ENCODE measurements at regions not wholly inside any gene's neighbourhood (a gene's known extent, or its start where the extent isn't known, plus 50 kb on each side); places are given as distances from the start of the nearest gene placed in this dataset.
"Not testable (repeated sequence)": the region's sequence is repeated elsewhere in the genome, so short reads cannot be mapped to it uniquely, and the experiment has no call there.

DNA sequence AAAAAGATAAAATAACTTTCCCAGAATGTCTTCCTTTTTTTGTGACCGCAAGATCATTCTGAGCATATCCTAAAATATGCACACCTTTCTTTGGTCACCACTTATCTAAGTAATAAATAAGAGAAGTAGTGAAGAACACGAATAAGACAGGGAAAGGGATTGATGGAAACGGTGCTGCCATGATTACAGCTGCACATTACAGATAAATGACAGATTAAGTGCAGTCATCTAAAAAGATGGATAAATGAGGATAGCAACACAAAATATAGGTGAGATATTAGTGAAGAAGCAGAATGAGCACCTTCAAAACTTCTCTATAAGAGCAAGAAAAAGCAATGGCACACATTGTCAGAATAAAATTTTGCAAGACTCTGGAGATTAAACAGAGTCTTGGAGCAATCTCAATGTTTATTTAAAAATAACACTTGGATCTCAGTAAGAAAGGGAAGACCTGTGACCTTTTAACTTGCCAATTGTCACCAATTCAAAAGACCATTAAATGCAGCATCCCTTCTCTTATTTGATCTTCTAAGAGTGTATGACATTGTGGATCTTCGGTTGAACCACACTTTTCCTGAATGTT is 567.1 kb downstream of the KCNJ2 start:
- DNase-seq (ENCODE audit: low spot score), result no peak

DNA sequence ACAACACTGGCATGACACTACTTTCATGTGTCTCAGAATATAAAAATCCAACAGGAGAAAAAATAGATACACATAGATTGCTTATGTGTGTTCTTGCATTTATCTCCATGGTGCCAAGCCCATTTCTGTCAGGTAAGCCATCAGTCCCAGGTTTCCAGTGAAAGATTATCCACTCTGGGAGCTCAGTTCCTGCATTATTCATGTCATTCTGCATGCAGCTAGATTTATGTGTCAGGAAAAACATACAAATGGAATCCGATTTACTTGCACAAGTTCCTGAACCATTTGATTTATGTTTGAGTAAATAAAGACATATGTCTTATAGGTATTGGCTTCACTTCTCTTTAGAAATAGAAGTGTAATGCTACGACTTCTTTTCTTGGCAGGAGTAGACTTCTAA is 569.7 kb downstream of the KCNJ2 start:
- no peak for DNase-seq (ENCODE audit: low spot score)

GRCh38 chr17:70746574-70746973 is 577.2 kb downstream of the KCNJ2 start:
- not testable (repeated sequence) for DNase-seq (ENCODE audit: low spot score)

DNA sequence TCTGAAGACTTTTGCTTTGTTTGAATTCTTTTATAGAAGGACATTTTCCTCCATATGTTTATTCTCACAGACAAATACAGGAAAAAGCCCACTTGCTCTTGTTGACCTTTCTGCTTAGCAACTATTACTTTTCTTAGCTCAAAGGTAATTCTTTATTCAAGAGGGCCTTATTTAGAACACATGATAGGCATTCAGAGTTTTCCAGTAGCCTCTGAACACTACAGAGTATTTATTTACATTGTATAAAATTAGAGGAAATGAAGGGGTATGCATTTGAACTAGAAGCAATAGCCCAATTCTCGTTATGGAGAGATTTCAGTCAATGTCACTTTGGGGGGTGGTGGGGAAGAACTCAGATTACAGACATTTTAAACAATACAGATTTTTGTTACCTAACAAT is 581.7 kb downstream of the KCNJ2 start:
- DNase-seq (ENCODE audit: low spot score), result no peak

- DNase-seq (ENCODE audit: low spot score), result not testable (repeated sequence)
These were observed 583.1 kb downstream of the KCNJ2 start for GRCh38 chr17:70752461-70752860.

DNA sequence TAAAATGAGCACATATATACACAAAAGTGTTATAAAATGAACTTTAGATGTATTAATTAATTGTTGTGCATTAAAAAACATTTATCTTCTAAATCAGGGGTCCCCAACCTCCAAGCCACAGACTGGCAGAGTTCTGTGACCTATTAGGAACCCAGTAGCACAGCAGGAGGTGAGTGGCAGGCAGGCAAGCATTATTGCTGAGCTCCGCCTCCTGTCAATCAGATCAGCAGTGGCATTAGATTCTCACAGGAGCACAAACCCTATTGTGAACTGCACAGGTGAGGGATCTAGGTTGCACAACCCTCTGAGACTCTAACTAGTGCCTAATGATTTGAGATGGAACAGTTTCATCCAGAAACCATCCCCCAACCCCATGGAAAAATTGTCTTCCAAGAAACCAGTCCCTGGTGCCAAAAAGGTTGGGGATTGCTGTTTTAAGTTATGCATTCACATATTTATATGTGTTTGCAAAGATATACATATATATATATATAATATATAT is 583.7 kb downstream of the KCNJ2 start:
- no peak for DNase-seq (ENCODE audit: low spot score)

GRCh38 chr17:70763018-70763417 is 593.7 kb downstream of the KCNJ2 start:
- no peak for DNase-seq (ENCODE audit: low spot score)

DNA sequence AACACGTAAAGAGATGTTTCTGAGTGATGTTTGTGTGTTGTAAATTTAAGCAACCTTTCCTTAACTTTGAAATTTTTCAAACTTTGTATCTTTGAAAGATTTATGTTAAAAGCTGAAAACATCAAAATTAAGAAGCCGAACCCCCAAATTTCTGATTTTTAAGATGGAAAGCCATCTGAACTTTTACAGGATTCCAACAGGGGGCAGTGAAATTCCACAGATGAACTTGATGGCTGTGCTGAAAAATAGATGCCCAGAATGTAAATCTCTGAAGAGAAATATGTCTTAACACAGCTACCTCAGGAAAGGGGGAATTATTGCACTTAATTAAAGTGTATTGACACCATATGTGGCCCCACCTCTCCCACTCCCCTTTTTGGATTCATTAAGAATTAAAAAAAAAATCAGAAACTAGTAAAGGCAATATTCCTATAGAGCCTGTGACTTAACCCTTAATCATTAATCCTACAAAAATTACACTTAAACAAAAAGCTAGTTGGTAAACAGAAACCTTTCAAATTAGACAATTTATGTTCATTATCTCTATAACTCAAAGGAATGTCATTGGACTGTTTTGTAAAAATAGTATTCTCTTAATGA is 597.9 kb downstream of the KCNJ2 start:
- peak; percentile 47 for DNase-seq (ENCODE audit: low spot score)

DNA sequence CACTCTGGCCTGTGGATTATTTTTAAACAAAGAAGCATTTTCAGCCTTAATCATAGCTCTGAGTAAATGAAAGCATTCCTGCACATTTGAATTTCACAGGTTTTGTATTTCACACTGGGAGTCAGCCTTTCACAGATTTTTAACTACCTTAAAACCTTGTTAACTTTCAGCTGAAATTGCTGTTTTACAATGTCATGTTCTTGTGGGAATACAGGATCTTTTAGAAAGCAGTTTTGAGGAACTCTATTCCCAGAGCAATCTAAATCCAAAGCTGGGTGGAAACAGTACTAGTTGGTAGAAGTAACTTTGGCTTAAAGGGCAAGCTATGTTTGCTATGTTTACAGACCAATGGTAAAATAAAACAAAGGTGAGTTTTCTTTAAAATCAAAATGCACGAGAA is 600.6 kb downstream of the KCNJ2 start:
- no peak for DNase-seq (ENCODE audit: low spot score)

DNA sequence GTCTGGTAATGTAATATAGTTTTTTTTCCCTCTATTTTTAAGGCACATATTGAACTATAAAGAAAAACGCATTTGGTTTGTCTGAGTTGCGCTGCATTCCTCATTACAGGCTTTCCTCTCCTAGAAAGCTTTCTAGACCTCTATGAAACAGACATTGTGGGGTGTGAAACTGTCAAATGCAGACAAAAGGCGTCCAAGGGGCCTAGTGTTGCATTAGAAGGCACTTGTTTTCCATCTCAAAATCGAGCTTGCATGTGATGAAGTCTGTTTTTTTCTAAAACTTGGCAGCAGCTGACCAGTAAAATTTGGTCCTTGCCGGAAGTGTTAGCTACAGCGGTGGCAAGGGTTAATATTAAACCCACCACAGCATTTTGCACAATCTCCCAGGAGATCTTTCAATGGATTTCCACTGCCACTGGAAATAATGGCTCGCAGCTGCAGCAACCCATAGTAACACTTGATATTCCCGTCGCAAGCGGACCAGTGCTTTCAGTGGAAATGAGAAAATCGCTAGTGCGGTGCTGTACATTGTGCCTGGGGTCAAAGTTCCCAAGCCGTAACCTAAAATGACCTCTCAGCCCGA is 602.6 kb downstream of the KCNJ2 start:
- DNase-seq (ENCODE audit: low spot score), result no peak

- DNase-seq (ENCODE audit: low spot score), result no peak
These were observed 603.4 kb downstream of the KCNJ2 start for GRCh38 chr17:70772761-70773160.

GRCh38 chr17:70773258-70773657 is 603.9 kb downstream of the KCNJ2 start:
- no peak for DNase-seq (ENCODE audit: low spot score)

DNA sequence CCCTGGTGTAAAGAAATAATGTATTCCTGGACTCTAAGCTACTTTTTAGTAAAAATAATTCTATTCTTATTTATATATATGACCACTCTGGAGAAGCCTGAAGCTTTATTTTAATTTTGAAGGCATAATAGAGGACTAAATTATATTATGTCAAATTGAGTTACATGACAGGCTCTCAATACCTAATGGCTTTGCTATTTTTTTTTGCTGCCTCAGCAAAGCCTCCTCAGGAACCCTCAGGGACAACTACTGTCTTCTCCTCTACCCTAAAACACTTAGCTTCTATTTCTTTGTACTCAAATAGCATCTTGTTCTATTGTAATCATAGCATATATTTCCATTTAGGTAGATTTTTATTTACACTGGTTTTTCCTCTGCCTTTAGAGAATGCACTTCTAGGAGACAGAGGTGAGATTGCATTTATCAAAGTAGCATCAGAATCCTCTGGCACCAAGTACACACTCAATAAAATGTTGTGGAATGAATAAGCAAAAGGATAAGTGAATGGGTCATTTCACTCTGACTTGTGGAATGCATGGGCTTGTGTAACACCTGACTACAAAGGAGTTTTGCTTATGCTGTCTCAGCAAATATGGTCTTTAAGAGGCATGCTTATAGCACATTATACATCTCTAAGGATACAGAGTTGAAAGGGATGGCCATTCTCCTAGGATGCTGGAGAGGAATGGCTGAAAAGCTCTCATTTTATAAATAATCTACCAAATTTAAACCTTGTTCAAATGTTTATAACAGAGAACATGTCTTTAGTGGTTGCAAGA is 605.2 kb downstream of the KCNJ2 start:
- no peak for DNase-seq (ENCODE audit: low spot score)

- no peak for DNase-seq (ENCODE audit: low spot score)
These were observed 606.3 kb downstream of the KCNJ2 start for GRCh38 chr17:70775679-70776078.

DNA sequence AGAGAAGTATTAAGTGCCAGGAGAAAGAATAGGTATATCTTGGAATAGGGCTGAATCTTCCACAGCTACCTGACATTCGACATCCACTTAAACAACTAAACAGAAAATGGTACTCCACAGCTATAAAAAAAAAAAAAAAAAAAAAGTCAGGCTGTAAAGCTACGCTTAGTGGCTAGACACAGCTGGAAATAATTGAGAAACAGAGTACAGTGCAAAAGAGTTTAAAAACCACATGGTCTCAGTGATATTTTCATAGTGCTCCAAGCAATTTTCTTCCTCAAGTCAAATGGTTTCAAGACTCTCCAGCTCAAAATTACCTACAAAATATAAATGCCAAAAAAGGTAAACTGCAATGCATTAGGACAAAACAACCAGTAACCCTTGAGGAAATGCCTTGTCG is 607.1 kb downstream of the KCNJ2 start:
- no peak for DNase-seq (ENCODE audit: low spot score)

DNA sequence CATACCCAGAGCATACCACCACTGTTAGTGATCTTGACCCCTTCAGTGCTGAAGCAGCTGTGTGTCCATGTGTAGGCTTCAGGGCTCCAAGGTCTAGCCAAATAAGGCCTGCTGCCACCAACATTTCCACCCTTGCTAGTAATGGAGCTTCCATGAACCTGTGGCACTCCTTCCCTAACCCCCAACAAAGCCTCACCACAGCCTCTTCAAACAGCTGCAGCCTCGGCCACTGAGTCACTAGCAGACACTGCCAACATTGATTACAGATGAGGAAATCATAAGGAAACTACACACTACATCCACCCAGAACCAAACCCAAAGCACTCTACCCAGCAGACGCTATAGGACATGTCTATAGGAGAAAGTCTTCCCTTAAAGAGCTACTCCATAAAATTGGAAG is 610.7 kb downstream of the KCNJ2 start:
- no peak for DNase-seq (ENCODE audit: low spot score)

DNA sequence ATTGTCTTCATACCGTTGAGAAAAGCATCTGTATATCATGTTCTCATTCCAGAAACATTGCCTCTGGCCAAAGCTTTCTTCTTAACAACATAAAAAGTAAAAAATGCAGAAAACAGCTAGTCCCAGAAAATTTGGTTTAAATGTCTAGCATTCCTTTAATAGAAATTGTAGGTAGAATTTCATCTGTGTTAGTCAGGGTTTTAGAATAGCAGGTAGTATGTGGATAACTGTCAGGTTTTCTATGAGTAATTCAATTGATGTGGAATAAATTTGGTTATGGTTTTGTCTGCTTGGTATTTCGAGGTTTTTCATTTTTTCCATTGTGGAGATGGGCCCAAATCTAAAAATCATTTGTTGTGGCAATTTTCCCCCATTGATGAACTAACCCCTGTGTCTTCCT is 616.7 kb downstream of the KCNJ2 start:
- no peak for DNase-seq (ENCODE audit: low spot score)

- no peak for DNase-seq (ENCODE audit: low spot score)
These were observed 618.5 kb downstream of the KCNJ2 start for GRCh38 chr17:70787721-70788300.

DNA sequence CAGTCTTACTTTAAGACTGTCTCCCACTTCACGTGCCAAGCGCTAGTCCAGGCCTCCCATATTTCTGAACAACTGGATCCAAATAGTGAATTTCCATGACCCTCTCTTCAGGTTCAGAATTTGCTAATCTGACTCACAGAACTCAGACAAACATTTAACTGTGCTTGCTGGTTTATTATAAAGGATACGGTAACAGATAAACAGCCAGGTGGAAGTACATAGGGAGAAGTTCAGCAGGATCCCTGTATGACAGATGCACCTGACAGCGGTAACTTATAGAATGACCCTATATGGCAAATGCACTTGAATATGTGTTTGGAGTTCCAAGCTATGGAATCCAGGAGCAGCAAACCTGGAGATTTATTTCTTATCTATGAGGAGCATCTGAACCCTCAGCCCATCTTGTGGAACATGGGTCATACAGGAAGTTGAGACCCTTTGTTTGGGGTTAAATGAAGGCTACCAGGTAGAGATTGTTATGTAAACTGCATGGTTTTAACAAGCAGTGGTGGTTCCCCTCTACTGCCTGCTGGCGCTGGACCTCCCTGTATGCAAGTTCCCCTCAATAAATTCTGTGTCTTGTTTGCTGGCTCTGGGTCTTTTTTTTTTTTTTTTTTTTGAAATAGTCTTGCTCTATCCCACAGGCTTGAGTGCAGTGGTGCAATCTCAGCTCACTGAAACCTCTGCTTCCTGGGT is 622.6 kb downstream of the KCNJ2 start:
- DNase-seq (ENCODE audit: low spot score), result no peak

DNA sequence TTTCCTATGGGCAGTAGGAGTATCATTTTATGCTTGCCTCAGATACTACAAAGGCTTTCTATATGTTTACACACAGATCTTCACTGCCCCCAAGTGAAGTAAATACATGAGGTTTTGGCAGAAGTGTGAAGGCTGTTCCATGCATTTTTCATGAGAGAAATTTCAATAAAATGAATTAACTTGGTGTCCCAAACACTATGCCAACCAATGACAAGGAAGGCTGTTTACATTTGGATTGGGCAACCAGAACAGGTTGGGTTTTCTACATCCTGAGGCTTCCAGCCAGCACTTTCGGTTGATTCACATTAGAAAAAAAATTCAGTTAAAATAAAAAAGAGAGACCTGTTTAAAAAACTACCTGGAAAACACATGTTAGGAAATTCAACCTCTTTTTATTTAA is 625.4 kb downstream of the KCNJ2 start:
- no peak for DNase-seq (ENCODE audit: low spot score)

- DNase-seq (ENCODE audit: low spot score), result no peak
These were observed 626.3 kb downstream of the KCNJ2 start for GRCh38 chr17:70795620-70796019.

DNA sequence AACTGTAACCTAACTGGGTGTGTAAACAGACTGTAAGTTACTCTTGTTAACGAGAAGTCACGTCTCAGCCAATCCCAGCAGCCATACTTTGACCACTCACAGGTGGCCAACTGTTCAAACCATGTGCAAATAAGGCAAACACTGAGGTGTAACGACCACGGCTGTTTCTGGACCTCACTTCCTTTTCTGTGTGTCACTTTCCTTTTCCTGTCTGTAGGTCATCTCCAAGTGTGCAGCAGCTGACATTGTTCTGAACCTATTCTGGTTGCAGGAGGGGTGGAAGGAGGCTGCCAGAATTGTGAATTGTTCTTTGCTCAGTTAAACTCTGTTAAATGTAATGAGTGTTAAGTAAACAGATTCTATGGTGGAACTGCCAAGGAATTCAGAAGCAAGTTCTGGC is 627.4 kb downstream of the KCNJ2 start:
- no peak for DNase-seq (ENCODE audit: low spot score)
